Endothelial cell of umbilical vein (primary cell): ENCODE measurements at regions not wholly inside any gene's neighbourhood (a gene's known extent, or its start where the extent isn't known, plus 50 kb on each side); places are given as distances from the start of the nearest gene placed in this dataset.

Source experiments
- BruUV-seq: library from RNA; stranded (reverse); fragments of 400-500 nt; replicated peaks from 2 replicates; lab custom pipeline; 2021; lab: Mats Ljungman, UMichigan
- CTCF ChIA-PET: fragments of 300-600, 350-600 bp; sonication (Branson Sonifier 250); formaldehyde crosslinking; loops from one replicate; lab custom pipeline; 2021; ENCODE audit warnings: antibody characterized with exemption, inconsistent platforms; lab: Charles Lee
- POLR2A ChIA-PET: fragments of 300-600, 350-600 bp; sonication (Branson Sonifier 250); formaldehyde crosslinking; loops from one replicate; lab custom pipeline; 2021; ENCODE audit warnings: antibody characterized with exemption, inconsistent platforms; lab: Charles Lee
- DNase-seq: peaks from one replicate; pipeline ENCODE4 v3.0.0-alpha.2; 2011; ENCODE audit warnings: low read depth, low spot score
- FAIRE-seq: peaks from 2 replicates; lab custom pipeline; 2011; peaks lifted over from hg19 to GRCh38; lab: Jason Lieb, UNC
- H2AFZ ChIP-seq: 2 replicates; pipeline ENCODE4 v1.6.0; 2012; ENCODE audit warnings: low read depth, low read length, control low read depth, inconsistent platforms
- H3K27ac ChIP-seq: 2 replicates; pipeline ENCODE4 v1.5.1; 2011; ENCODE audit warnings: low read depth, mild to moderate bottlenecking, control low read depth, low read length, moderate library complexity; ENCODE audit not compliant: insufficient read depth
- H3K27me3 ChIP-seq, 2 experiments: 2 replicates each; pipeline versions ENCODE4 v1.6.0 to v1.6.1; 2011; ENCODE audit warnings: low read length in 2 of 2, mixed read lengths in 1 of 2; ENCODE audit not compliant: control insufficient read depth in 2 of 2, insufficient read depth in 2 of 2
- H3K36me3 ChIP-seq, 2 experiments: 2 replicates in 1 of 2; 3 replicates in 1 of 2; pipeline ENCODE4 v1.5.1; 2011; ENCODE audit warnings: low read length in 2 of 2, mild to moderate bottlenecking in 1 of 2, moderate library complexity in 1 of 2; ENCODE audit not compliant: control insufficient read depth in 2 of 2, insufficient read depth in 2 of 2; ENCODE audit errors: extremely low read depth in 1 of 2
- H3K4me1 ChIP-seq: 3 replicates; pipeline ENCODE4 v1.5.1; 2011; ENCODE audit warnings: mild to moderate bottlenecking, low read length; ENCODE audit not compliant: control insufficient read depth, insufficient read depth; ENCODE audit errors: extremely low read depth
- H3K4me2 ChIP-seq: 2 replicates; pipeline ENCODE4 v1.6.1; 2011; ENCODE audit warnings: low read length, control low read depth, mixed read lengths; ENCODE audit not compliant: insufficient read depth
- H3K4me3 ChIP-seq, 3 experiments: fragments of 200-600 bp in 1 of 3; sonication (generic), shearing (Covaris generic) in 1 of 3; replicated peaks in 1 of 3; 2 replicates each; pipeline ENCODE4 v1.5.1; 2011 to 2016; ENCODE audit warnings: control low read depth in 3 of 3, low read length in 3 of 3, mild to moderate bottlenecking in 2 of 3, inconsistent platforms in 1 of 3, low read depth in 1 of 3, moderate library complexity in 1 of 3; ENCODE audit not compliant: insufficient read depth in 1 of 3
- H3K79me2 ChIP-seq: 2 replicates; pipeline ENCODE4 v1.6.0; 2012; ENCODE audit warnings: low read length, inconsistent platforms; ENCODE audit not compliant: control insufficient read depth, insufficient read depth
- H3K9ac ChIP-seq: replicated peaks from 2 replicates; pipeline ENCODE3; 2011; ENCODE audit warnings: low read length, control low read depth; ENCODE audit not compliant: insufficient read depth; ENCODE audit errors: extremely low read depth
- H3K9me1 ChIP-seq: replicated peaks from 3 replicates; pipeline ENCODE4 v1.6.0; 2011; ENCODE audit warnings: mild to moderate bottlenecking, low read length; ENCODE audit not compliant: control insufficient read depth, insufficient read depth; ENCODE audit errors: extremely low read depth
- H3K9me3 ChIP-seq: replicated peaks from 2 replicates; pipeline ENCODE4 v1.5.1; 2012; ENCODE audit warnings: low read length, inconsistent platforms; ENCODE audit not compliant: control insufficient read depth, insufficient read depth
- H4K20me1 ChIP-seq: replicated peaks from 2 replicates; pipeline ENCODE3; 2011; ENCODE audit warnings: mild to moderate bottlenecking, low read length; ENCODE audit not compliant: control insufficient read depth, insufficient read depth; ENCODE audit errors: extremely low read depth
- EZH2 ChIP-seq: IDR thresholded peaks from 2 replicates; pipeline ENCODE4 v1.6.1; 2012; ENCODE audit warnings: borderline replicate concordance, low read depth, mild to moderate bottlenecking, moderate library complexity, low read length, inconsistent platforms; ENCODE audit not compliant: severe bottlenecking
- JUN ChIP-seq: IDR thresholded peaks from 2 replicates; pipeline ENCODE4 v1.6.1; 2011; ENCODE audit warnings: borderline replicate concordance, low read depth; ENCODE audit not compliant: insufficient read length, insufficient read depth
- MAX ChIP-seq: IDR thresholded peaks from 2 replicates; pipeline ENCODE4 v1.6.1; 2011; ENCODE audit not compliant: insufficient read depth, insufficient read length
- MYC ChIP-seq: IDR thresholded peaks from one replicate; pipeline ENCODE4 v1.6.1; 2011; ENCODE audit warnings: mild to moderate bottlenecking, low read depth, low read length
- POLR2A ChIP-seq: IDR thresholded peaks from 2 replicates; pipeline ENCODE4 v1.6.1; 2012; ENCODE audit warnings: low read depth, mild to moderate bottlenecking, control low read depth, low read length
- POLR2AphosphoS5 ChIP-seq: IDR thresholded peaks from 2 replicates; pipeline ENCODE4 v1.6.1; 2012; ENCODE audit warnings: low read depth, mild to moderate bottlenecking, control low read depth, low read length, moderate library complexity; ENCODE audit not compliant: insufficient read depth
- dilution Hi-C: fragments of 300-500 bp; cut with MboI; formaldehyde crosslinking; loops from one replicate; pipeline ENCODE4 v1.15.0; 2019; ENCODE audit warnings: low sequenced_read_pairs; ENCODE audit not compliant: extremely low pct_ligation_motif_present
- intact Hi-C: fragments of 100-400 bp; cut with micrococcal nuclease; formaldehyde crosslinking; loops from one replicate; pipeline ENCODE4 v1.10.0; 2022
- TF ChIP-seq, protein P1 (sequence below), 2 donors: IDR thresholded peaks; 1 replicate in 1 of 2; 2 replicates in 1 of 2; pipeline ENCODE4 v1.5.1; 2011; ENCODE audit warnings: low read length in 2 of 2, mild to moderate bottlenecking in 2 of 2, moderate library complexity in 2 of 2, control low read depth in 1 of 2, inconsistent platforms in 1 of 2, low read depth in 1 of 2; ENCODE audit not compliant: insufficient read depth in 1 of 2; ENCODE audit errors: extremely low read depth in 1 of 2

- H3K4me3 ChIP-seq: no peak overlapping the region
- BruUV-seq: no TSS peak
- H2AFZ ChIP-seq: no peak overlapping the region
- dilution Hi-C loops: no loop called here
- H3K36me3 ChIP-seq: no peaks in the 10 kb centered on the region
- DNase-seq (no peak), FAIRE-seq (no peak)
- H3K9me1 ChIP-seq: no peaks in the 10 kb centered on the region
- no peaks in the 10 kb centered on the region for H3K27me3 ChIP-seq
- POLR2A ChIA-PET: no interaction called here
- no peaks in the 10 kb centered on the region for H3K4me1 ChIP-seq
- no peaks in the 10 kb centered on the region for H3K79me2 ChIP-seq
- H4K20me1 ChIP-seq: no peaks in the 10 kb centered on the region
- no peak overlapping the region for H3K4me2 ChIP-seq
- H3K9me3 ChIP-seq: no peaks in the 10 kb centered on the region
- CTCF ChIA-PET: no interaction called here
- intact Hi-C loops: no loop called here
- H3K27ac ChIP-seq: no peak overlapping the region
- no peak overlapping the region for H3K9ac ChIP-seq
- TF ChIP-seq MAX: no peak
- TF ChIP-seq, protein P1, sequence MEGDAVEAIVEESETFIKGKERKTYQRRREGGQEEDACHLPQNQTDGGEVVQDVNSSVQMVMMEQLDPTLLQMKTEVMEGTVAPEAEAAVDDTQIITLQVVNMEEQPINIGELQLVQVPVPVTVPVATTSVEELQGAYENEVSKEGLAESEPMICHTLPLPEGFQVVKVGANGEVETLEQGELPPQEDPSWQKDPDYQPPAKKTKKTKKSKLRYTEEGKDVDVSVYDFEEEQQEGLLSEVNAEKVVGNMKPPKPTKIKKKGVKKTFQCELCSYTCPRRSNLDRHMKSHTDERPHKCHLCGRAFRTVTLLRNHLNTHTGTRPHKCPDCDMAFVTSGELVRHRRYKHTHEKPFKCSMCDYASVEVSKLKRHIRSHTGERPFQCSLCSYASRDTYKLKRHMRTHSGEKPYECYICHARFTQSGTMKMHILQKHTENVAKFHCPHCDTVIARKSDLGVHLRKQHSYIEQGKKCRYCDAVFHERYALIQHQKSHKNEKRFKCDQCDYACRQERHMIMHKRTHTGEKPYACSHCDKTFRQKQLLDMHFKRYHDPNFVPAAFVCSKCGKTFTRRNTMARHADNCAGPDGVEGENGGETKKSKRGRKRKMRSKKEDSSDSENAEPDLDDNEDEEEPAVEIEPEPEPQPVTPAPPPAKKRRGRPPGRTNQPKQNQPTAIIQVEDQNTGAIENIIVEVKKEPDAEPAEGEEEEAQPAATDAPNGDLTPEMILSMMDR (IDR thresholded peaks at IDR 0.05; ENCODE audit: extremely low read depth in 1 of 2, insufficient read depth in 1 of 2, low read depth in 1 of 2, low read length in 2 of 2): no peak
- TF ChIP-seq POLR2AphosphoS5: no peak
- no peak for TF ChIP-seq POLR2A
- no peak for TF ChIP-seq MYC
- TF ChIP-seq JUN: no peak
- TF ChIP-seq EZH2: no peak
These were observed 118.2 kb upstream of the SLC10A2 start for GRCh38 chr13:103184413-103184812.
